Mesenchymal stem cell (in vitro differentiated cells and primary cell): ENCODE measurements at regions not wholly inside any gene's neighbourhood (a gene's known extent, or its start where the extent isn't known, plus 50 kb on each side); places are given as distances from the start of the nearest gene placed in this dataset. TPM values are rescaled to one million over a fixed set of nuclear protein-coding genes. Genes with fewer than 3 reads are reported as not detected.
"Not testable (repeated sequence)": the region's sequence is repeated elsewhere in the genome, so short reads cannot be mapped to it uniquely, and the experiment has no call there.

Experiments
- DNase-seq: peaks from one replicate; pipeline ENCODE4 v3.0.0-alpha.2; 2013
- H2AFZ ChIP-seq: one replicate; pipeline ENCODE4 v1.6.1; 2013; ENCODE audit warnings: low read depth, mild to moderate bottlenecking, control low read depth, inconsistent platforms, low read length, moderate library complexity
- H2AK5ac ChIP-seq: 2 replicates; pipeline ENCODE4 v1.6.1; 2013; ENCODE audit warnings: low read length, moderate library complexity, mild to moderate bottlenecking, inconsistent platforms; ENCODE audit not compliant: severe bottlenecking
- H2BK120ac ChIP-seq: one replicate; pipeline ENCODE4 v1.6.1; 2013; ENCODE audit warnings: low read depth, mild to moderate bottlenecking, inconsistent platforms, low read length, moderate library complexity
- H2BK12ac ChIP-seq, 2 experiments: one replicate each; pipeline ENCODE4 v1.6.1; 2013; ENCODE audit warnings: inconsistent platforms in 2 of 2, low read length in 2 of 2, mild to moderate bottlenecking in 2 of 2, moderate library complexity in 2 of 2, control low read depth in 1 of 2
- H2BK15ac ChIP-seq: one replicate; pipeline ENCODE4 v1.6.1; 2013; ENCODE audit warnings: mild to moderate bottlenecking, low read depth, inconsistent platforms; ENCODE audit not compliant: poor library complexity, severe bottlenecking
- H2BK5ac ChIP-seq: 2 replicates; pipeline ENCODE4 v1.6.1; 2013; ENCODE audit warnings: low read depth, mild to moderate bottlenecking, low read length, control low read depth, inconsistent platforms; ENCODE audit not compliant: poor library complexity, severe bottlenecking
- H3K14ac ChIP-seq, 2 experiments: one replicate each; pipeline ENCODE4 v1.6.1; 2013; ENCODE audit warnings: inconsistent platforms in 2 of 2, low read length in 2 of 2, control low read depth in 1 of 2, mild to moderate bottlenecking in 1 of 2, moderate library complexity in 1 of 2
- H3K18ac ChIP-seq, 2 experiments: one replicate each; pipeline ENCODE4 v1.6.1; 2013; ENCODE audit warnings: inconsistent platforms in 2 of 2, low read length in 2 of 2, control low read depth in 1 of 2, low read depth in 1 of 2, mild to moderate bottlenecking in 1 of 2
- H3K23ac ChIP-seq, 2 experiments: one replicate each; pipeline ENCODE4 v1.6.1; 2013; ENCODE audit warnings: inconsistent platforms in 2 of 2, low read length in 2 of 2, mild to moderate bottlenecking in 2 of 2, moderate library complexity in 2 of 2, control low read depth in 1 of 2
- H3K27ac ChIP-seq: 2 replicates; pipeline ENCODE4 v1.5.1; 2013; ENCODE audit warnings: mild to moderate bottlenecking, moderate library complexity, low read length, control low read depth, inconsistent platforms; ENCODE audit not compliant: poor library complexity, severe bottlenecking
- H3K27me3 ChIP-seq, 2 experiments: 2 replicates each; pipeline versions ENCODE4 v1.6.1 to v1.7.0; 2013; ENCODE audit warnings: low read length in 2 of 2, mild to moderate bottlenecking in 2 of 2, moderate library complexity in 2 of 2, control low read depth in 1 of 2, inconsistent platforms in 1 of 2; ENCODE audit not compliant: control insufficient read depth in 1 of 2, insufficient read depth in 1 of 2
- H3K36me3 ChIP-seq, 2 experiments: 2 replicates each; pipeline versions ENCODE4 v1.6.1 to v1.7.0; 2013; ENCODE audit warnings: low read length in 2 of 2, control low read depth in 1 of 2, inconsistent platforms in 1 of 2, low read depth in 1 of 2, mild to moderate bottlenecking in 1 of 2; ENCODE audit not compliant: insufficient read depth in 2 of 2, control insufficient read depth in 1 of 2
- H3K4ac ChIP-seq, 2 experiments: one replicate each; pipeline ENCODE4 v1.6.1; 2013; ENCODE audit warnings: inconsistent platforms in 2 of 2, low read length in 2 of 2, mild to moderate bottlenecking in 2 of 2, moderate library complexity in 2 of 2, control low read depth in 1 of 2, low read depth in 1 of 2
- H3K4me1 ChIP-seq: 2 replicates; pipeline ENCODE4 v1.6.1; 2013; ENCODE audit warnings: low read depth, low read length, control low read depth; ENCODE audit not compliant: control insufficient read depth, insufficient read depth
- H3K4me2 ChIP-seq: 2 replicates; pipeline ENCODE4 v1.6.1; 2013; ENCODE audit warnings: low read length, mild to moderate bottlenecking, inconsistent platforms; ENCODE audit not compliant: poor library complexity, severe bottlenecking
- H3K4me3 ChIP-seq, 2 experiments: 2 replicates each; pipeline versions ENCODE4 v1.5.1 to v1.7.0; 2013; ENCODE audit warnings: low read length in 2 of 2, mild to moderate bottlenecking in 2 of 2, control low read depth in 1 of 2, low read depth in 1 of 2; ENCODE audit not compliant: insufficient read depth in 1 of 2
- H3K79me1 ChIP-seq: replicated peaks from 2 replicates; pipeline ENCODE4 v1.6.1; 2013; ENCODE audit warnings: mild to moderate bottlenecking, control low read depth, low read length, inconsistent platforms; ENCODE audit not compliant: poor library complexity, severe bottlenecking
- H3K9ac ChIP-seq: 2 replicates; pipeline ENCODE4 v1.7.0; 2013; ENCODE audit warnings: mild to moderate bottlenecking, low read length, moderate library complexity
- H3K9me3 ChIP-seq: 2 replicates; pipeline ENCODE4 v1.7.0; 2013; ENCODE audit warnings: mild to moderate bottlenecking, low read length; ENCODE audit not compliant: control insufficient read depth
- H4K8ac ChIP-seq: one replicate; pipeline ENCODE4 v1.6.1; 2013; ENCODE audit warnings: inconsistent platforms, mild to moderate bottlenecking, low read length, moderate library complexity
- H4K91ac ChIP-seq: one replicate; pipeline ENCODE4 v1.6.1; 2013; ENCODE audit warnings: mild to moderate bottlenecking, low read length, inconsistent platforms
- WGBS: methylation state at CpG from one replicate; pipeline ENCODE4 v1.1.7; 2013; ENCODE audit warnings: mixed read lengths; 5-methylcytosine and 5-hydroxymethylcytosine counted together
- small RNA-seq: library from polyadenylated mRNA; stranded (forward); fragments of <200 nt; extraction: miRNeasy Mini kit (QIAGEN cat#:217004); gene quantifications from one replicate; pipeline ENCODE3, GENCODE V24; 2013; ENCODE audit warnings: low read depth

GRCh38 chrX:87448613-87449012, 69.0 kb upstream of the KLHL4 start:
- not testable (repeated sequence) for H3K4me3 ChIP-seq, H2BK120ac ChIP-seq, H3K4me1 ChIP-seq, H3K9ac ChIP-seq, H3K36me3 ChIP-seq, H3K4ac ChIP-seq, H2BK5ac ChIP-seq, H3K4me2 ChIP-seq, DNase-seq, H3K9me3 ChIP-seq, H3K79me1 ChIP-seq, H2BK15ac ChIP-seq, H2BK12ac ChIP-seq, H3K27ac ChIP-seq, H2AK5ac ChIP-seq, H2AFZ ChIP-seq, H3K27me3 ChIP-seq, H3K14ac ChIP-seq, H4K8ac ChIP-seq, H3K18ac ChIP-seq, H3K23ac ChIP-seq, H4K91ac ChIP-seq
- WGBS: 90% methylated on average over 9 of the region's 10 CpGs

GRCh38 chrX:87465757-87466156, 51.8 kb upstream of the KLHL4 start:
- H4K91ac ChIP-seq, H2BK12ac ChIP-seq, H3K18ac ChIP-seq, H3K4ac ChIP-seq, H3K4me3 ChIP-seq, H4K8ac ChIP-seq, H2BK120ac ChIP-seq, H2BK5ac ChIP-seq, DNase-seq, H3K23ac ChIP-seq, H2BK15ac ChIP-seq, H3K9ac ChIP-seq, H2AFZ ChIP-seq, H3K4me2 ChIP-seq, H3K27me3 ChIP-seq, H3K9me3 ChIP-seq, H2AK5ac ChIP-seq, H3K79me1 ChIP-seq, H3K36me3 ChIP-seq, H3K27ac ChIP-seq, H3K4me1 ChIP-seq, H3K14ac ChIP-seq: not testable (repeated sequence)
- WGBS: no CpG with 5 or more reads among the region's 23 CpGs

Small RNA genes in the stretch of these regions (small RNA-seq; reads per million reads assigned to genes)
- gene Z96811.1: not detected
